HG03066 (cell line): ENCODE measurements at regions not wholly inside any gene's neighbourhood (a gene's known extent, or its start where the extent isn't known, plus 50 kb on each side); places are given as distances from the start of the nearest gene placed in this dataset.
"Not testable (repeated sequence)": the region's sequence is repeated elsewhere in the genome, so short reads cannot be mapped to it uniquely, and the experiment has no call there.

Source experiments
- ATAC-seq: cut with Tn5 transposase; IDR thresholded peaks from one replicate; pipeline ENCODE4 v1.9.1; 2021; ENCODE audit warnings: low read depth; ENCODE audit not compliant: unreplicated experiment

DNA sequence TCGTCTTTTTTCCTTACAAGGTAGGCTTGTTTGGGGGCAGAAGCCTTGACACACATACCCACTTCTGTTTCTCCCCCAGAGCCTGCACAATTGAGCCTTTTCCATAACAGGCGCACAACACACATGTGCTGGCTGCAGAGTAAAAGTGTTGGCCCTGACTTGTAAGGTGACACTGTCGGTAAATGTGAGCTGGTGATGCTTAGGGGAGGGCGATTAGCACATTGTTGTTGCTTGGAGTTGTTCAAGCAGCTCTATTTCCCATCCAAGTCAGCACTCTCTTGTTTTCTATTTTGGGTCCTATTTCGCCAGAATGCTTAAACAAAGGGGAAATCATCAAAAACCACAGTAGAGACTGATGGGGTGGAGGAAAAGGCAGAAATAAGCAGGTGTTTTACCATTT lies 51.9 kb upstream of the PTPRJ start:
- ATAC-seq, result no peak

DNA sequence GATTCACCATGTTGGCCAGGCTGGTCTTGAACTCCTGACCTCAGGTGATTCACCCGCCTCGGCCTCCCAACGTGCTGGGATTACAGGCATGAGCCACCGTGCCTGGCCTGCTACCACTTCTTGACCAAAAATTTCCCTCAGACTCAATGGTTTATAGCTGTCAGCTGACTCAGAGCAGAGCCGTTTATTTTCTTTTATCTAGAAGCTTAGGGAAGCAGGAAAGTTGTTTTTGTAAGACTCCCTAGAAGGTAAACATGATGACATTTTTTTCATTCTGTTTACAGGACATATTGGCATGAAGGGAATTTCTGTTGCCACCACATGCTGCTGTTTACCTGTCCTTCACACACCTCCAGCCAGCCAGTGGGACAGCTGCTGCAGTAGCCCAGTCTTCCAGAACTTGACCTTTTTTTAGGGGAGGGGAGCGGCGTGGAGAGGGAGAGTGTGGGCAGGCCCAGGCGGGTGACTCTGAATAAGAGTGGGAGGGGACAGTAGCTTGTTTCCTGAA lies 56.1 kb upstream of the PTPRJ start:
- ATAC-seq, result no peak

DNA sequence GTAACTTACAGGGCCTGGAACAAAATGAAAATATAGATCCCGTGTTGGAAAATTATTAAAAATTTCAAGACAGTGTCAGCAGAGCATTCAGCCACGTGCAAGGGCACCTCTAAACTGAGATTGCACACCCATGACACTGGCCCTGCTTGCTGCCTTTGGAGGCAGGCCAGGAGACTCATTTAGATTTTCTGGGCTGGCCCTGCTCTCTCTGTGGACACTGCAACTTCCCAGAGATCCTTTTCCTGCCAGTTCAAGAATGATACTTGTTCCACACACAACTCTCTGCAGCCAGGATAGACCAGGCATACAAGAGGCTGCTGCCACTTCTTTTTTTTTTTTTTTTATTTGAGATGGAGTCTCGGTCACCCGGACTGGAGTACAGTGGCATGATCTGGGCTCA lies 56.7 kb upstream of the PTPRJ start:
- no peak for ATAC-seq

DNA sequence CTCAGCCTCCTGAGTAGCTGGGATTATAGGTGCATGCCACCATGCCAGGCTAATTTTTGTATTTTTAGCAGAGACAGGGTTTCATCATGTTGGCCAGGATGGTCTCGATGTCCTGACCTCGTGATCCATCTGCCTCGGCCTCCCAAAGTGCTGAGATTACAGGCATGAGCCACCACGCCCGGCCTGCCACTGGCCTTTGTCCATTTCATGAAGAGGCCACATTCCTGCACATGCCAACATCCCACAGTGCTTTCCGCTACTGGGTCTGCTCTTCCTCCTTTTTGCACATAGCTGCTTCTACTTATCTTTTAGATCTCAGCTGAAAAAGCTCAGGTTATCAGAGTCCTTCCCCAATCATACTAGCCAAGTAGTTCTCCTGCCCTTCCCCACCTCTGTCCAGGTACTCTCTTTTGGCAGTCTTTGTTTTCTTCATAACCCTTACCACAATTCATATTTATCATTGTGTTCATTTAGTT lies 59.2 kb upstream of the PTPRJ start:
- not testable (repeated sequence) for ATAC-seq

DNA sequence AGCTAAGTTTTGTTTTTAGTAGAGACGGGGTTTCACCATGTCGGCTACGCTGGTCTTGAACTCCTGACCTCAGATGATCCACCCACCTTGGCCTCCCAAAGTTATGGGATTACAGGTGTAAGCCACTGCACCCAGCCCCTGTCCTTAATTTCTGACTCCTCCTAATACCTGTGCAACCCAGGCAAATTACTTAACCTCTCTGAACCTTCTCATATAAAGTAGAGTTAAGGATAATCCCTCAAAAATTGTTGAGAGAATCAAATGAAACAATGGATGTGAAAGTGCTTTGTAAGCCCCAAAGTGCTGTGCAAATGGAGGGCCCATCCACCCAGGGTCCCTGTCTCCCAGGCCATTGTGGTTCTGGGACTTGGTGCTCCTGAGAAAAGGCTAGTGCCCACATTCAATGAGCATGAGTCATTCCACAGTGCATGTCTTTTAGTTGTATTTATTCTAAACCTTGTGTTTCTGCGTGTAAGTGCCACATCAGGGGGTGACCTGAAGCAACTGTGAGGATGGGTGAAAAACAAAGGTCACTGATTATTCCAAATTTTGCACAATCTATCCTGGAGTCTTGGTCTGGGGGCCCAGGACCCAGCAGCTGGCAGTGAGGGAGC lies 61.4 kb upstream of the PTPRJ start:
- ATAC-seq, result no peak

DNA sequence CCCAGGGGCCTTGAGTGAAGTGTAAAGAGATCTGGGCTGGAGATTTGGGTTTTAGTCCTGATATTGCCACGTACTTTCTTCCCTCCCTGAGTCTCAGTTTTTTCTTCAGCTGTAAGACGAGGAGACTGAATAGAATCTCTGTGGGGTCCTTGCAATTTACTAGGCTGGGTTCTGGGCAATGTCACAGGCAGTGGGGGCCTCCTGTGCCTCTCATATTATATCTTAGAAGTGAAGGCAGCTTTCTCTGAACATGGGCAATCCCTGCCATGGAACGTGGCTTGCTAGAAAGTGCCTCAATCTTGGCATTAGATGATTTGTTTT lies 62.0 kb upstream of the PTPRJ start:
- ATAC-seq, result no peak

DNA sequence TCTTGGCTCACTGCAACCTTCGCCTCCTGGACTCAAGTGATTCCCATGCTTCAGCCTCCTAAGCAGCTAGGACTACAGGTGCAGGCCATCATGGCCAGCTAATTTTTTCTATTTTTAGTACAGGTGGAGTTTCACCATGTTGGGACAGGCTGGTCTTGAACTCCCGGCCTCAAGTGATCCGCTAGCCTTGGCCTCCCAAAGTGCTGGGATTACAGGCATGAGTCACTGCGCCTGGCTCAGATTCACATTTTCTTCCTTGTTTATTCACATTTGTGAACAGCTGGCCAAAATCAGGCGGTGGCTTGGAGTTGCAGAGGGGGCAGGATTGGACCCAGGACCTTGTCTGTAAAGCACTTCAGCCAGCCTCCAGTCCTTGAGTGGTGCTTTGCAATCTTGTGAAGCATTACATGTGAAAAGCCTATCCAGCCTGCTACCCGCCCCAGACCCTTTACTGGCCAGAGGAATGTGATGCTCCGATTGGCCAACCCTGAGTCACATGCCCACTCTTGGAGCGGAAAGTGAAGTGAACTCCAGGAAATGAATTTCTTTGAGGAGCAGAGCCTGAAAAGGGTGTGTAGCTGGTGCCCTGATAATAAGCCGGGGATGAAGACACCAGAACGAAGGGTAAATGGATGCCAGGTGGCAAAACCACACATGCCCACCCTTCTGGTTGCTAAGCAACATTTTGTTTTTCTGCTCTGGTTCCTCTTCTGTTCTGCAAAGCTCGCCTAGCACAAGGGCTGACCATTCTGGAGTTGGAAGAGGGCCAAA lies 62.6 kb upstream of the PTPRJ start:
- no peak for ATAC-seq

DNA sequence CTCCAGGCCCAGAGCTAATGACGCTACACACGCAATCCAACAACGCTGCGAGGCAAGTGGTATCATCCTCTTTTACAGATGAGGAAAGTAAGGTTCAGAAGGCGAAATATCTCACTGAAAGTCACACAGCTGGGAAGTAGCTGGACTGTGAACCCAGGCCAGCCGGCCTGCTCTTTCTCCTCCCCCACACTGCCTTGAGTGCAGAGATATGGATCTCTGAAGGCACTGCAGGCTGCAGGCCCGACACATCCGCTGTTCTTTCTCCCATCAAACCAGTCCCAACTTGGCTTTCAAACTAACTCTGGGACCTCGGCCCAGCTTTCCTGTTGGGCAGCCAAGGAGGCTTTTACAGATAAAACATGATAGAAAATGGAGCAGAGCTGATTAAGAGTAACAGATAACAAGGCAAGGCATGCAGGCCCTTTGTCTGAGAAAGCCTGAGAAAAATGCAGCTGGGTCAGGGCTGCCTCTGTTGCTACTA lies 64.0 kb upstream of the PTPRJ start:
- no peak for ATAC-seq

DNA sequence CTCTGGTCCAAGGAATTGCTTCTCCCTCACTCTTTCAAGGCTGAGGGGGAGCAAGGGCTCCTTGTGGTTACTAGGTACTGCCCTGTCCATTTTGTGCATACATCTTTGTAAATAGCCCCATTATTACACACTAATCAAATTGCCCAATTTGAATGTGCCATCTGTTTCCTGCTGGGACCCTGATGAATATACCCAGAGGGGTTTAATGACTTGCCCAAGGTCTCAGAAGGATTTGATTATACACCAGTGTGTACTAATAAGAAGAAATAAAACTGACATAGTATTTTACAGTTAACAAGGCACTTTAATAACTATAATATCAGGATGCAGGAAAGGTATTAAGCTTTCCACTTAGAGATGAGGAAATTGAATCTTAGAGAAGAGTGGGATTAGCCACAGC lies 64.6 kb upstream of the PTPRJ start:
- no peak for ATAC-seq

DNA sequence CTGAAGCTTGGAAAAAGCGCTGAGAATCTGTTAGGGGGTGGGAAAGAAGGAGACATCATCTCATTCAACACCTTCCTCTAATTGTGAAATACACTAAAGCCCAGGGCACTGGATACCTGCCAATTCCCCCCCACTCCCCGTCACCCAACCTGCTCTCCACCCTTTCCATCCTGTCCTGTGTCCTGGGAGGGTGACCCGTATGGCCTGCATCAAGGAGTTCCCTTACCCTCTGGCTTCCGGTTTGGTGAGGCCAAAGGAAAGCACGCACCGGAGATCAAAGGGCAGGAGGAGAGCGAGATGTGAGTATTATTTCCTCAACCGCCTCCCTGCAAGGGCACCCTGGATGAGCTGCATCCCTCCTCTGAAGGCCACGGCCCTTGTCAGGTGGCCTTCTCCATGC lies 65.0 kb upstream of the PTPRJ start:
- no peak for ATAC-seq

DNA sequence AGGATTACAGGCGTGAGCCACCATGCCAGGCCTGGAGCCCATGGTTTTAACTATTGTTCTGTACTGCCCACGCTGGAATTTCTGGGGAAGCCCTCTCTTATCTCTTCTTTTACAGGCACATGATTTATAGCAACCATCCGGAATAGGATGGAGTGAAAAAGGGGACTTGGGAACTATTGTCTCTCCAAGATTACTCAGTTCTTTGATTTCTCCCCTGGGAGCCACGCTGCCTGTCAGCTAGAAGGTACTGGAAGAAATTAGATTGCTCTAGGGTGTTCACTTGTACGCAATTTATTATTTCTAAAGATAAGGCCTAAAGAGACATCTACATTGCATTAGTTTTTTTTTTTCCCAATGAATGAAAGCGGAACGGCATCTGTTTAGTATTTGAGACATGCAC lies 65.6 kb upstream of the PTPRJ start:
- ATAC-seq, result no peak

DNA sequence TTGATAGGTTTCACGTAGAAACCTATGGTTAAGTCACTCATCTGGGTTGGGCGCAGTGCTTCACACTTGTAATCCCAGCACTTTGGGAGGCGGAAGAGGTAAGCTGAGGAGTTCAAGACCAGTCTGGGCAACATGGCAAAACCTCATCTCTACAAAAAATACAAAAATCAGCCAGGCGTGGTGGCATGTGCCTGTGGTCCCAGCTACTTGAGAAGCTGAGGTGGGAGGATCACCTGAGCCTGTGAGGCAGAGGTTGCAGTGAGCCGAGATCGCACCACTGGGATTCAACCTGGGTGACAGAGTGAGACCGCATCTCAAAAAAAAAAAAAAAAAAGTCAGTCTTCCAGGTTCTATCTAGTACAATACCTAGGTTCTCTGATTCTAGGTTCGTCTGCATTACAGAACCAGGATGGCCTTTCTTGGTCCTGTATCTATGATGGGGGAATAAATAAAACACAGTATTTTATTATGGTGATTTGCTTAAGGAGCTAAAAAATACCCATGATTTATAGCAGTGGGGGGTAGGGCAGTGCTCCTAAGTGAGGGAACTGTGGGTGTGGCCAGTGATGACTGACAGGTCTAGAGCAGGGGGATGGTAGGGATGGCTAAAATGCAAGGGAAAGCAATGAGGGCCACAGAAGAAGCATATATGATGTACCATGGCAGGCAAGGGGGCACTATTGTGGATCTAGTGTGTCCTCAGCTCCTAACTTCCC lies 65.5 kb upstream of the NUP160 start:
- ATAC-seq, result no peak

DNA sequence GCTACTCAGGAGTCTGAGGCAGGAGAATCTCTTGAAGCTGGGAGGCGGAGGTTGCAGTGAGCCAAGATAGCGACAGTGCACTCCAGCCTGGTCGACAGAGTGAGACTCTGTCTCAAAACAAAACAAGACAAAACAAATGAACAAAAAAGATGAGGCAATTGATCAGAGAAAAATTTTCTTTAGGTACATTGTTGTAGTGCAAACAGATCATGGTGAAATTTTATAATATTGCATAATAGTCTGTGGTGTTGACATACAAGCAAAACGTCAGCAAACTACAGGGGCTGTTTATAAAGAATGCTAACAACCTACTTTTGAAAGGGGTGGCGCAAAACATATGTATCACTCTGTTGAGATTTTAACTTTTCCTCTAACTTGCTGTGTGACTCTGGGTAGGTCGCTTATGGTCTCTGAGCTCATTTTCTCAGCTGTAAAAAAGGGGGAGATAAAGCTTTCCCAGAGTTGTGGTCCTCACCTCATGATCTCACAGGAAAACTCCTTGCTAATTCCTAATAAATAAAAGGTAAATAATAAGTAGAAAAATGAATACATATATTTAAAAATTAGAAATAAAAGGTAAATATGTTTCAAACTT lies 64.8 kb upstream of the NUP160 start:
- no peak for ATAC-seq

DNA sequence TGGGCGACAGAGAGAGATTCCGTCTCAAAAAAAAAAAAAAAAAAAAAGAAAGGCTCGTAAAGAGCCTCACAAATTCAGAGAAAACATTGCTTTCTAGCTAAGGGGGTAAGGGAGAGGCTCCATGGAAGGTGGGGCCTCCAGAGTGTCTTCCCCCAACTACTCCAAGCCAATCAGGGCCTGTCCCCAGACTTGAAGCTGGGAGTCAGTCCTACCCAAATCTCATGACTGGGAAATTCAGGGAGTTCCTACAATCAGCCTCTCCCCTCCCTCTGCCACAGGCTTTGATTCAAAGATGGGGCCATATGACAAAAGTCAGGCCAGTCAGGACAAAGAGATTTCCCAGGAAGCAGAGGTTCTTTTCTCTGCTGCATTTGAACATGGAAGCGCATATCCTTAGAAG lies 63.0 kb upstream of the NUP160 start:
- ATAC-seq, result no peak

DNA sequence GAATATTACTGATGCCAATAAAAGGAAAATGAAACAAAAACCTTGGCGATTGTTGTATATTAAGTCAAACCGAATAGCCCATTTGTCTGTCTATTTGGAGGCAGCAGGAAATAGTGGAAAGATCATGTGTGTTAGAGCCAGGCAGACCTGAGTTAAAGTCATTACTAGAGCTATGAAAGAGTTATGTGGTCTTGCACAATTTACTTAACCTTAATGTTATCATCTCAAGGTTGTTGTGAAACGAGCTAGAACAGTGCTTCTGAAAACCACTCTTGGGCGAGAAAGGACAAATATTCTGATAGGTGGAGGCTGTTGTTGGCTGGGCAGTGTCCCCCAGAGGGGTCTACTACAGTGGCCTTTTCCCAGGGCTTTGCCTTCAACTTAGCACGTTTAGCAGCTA lies 60.0 kb upstream of the NUP160 start:
- ATAC-seq, result no peak

DNA sequence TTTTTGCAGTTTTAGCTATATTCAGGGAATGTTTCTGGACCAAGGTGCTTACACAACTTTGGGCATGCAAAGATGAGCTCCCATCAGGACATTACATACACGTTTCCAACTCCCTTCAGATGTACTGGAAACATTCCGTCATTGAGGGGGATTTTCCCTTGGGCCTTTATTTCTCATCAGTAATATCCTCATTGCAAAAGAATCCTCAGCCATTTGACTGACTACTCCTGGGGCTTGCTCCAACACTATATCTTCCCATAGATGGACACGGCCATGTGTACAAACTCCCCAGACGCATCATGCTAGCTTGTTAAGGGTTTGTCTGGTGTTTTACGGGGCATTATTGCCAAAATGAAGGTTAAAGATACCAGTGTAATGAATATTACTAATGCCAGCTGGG lies 59.3 kb upstream of the NUP160 start:
- no peak for ATAC-seq

DNA sequence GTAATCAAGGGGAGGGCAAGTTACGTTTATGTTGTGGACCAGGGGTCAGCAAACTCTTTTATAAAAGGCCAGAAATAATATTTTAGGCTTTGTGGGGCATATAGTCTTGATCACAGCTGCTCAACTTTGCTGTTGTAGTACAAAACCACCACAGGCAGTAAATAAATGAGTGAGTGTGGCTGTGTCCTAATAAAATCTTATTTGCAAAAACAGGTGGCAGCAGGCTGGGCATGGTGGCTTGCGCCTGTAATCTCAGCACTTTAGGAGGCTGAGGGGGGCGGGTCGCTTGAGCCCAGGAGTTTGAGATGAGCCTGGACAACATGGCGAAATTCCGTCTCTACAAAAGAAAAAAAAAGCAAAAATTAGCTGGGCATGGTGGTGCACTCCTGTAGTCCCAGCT lies 57.9 kb upstream of the NUP160 start:
- no peak for ATAC-seq

DNA sequence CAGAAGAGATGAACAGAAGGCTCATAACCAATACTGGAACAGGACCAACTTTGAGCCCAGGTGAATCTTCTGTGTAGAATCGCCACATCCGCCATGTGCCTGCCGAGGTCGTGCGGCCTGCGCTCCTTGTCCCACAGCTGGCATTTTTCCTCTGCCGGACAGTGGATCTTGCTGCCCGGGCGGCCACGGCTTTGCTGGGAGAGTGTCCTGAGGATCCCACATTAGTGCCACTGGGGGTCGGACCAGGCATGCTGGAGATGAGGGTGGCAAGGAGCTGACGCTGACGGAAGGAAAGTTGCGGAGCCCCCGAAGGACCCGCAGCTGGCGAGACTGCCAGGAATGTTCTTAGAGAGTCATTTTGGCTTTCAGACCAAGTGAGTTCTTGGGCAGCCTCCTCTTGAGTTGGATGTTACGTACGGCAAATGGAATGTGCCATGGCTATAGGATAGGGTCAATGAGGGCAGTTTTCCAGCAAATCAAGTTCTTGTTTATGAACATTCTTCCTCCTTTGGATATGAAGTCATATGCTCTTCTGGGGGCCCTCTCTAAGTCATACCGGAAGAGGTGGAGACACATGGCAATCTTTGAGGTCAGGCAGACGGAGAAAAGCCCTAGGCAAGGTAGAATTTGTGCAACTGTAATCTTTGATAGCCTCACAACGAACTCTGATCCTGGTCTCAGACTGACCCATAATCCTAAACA lies 57.4 kb upstream of the NUP160 start:
- ATAC-seq, result no peak

DNA sequence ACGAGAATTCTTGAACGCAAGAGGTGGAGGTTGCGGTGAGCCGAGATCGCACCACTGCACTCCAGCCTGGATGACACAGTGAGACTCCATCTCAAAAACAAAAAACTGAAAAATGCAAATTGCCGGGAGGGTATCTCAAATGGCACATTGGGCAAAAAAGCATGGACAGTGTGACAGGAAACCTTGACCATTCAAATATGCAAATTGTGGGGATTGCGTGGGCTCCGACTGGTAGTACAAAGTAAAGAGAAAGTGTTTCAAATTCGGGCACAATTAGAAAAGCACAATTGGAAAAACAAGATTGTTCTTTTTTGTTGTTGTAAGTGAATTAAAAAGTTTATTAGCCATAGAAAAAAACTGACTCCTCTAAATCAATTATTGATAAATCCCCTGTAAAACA lies 56.7 kb upstream of the NUP160 start:
- ATAC-seq, result no peak

DNA sequence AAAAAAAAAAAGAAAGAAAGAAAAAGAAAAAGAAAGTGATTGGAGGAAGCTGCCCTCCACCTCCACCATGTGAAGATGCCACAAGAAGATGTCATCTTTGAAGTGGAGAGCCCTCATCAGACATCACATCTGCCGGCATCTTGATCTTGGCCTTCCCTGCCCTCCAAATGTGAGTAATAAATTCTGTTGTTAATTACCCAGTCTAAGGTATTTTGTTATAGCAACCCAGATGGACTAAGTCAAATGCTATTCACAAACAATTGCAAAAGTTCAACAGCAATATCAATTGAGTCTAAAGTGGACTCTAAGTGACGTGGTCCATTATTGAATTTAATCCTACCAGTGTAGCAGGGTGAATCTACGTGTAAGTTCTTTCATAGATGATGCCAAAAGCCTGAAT lies 55.9 kb upstream of the NUP160 start:
- no peak for ATAC-seq

DNA sequence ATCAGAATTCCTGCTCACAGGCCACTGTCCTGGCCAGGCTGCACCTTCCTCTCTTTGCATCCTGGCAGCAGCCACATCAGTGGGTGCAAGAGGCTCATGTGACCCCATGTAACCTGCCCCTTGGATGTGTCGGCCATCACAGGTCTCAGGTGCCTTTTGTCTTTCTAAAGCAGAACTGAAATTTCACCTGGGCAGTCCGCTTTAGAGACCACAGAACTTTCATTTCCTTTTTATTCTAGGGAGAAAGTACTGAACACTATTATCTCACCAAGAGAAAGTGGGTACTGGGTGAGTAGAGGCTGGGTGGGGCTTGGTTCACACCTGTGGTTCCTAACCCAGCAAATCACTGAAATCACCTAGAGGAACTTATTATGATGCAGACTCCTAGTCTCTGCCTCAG lies 51.7 kb upstream of the NUP160 start:
- ATAC-seq, result peak; percentile 96
